ENCODE measurements at regions not wholly inside any gene's neighbourhood (a gene's known extent, or its start where the extent isn't known, plus 50 kb on each side); places are given as distances from the start of the nearest gene placed in this dataset.

- Histone ChIP-seq H3K18ac (ENCODE audit: extremely low read depth, low read length) (no peak overlapping the region), H2BK15ac (ENCODE audit: low read length) (no peak overlapping the region), H2BK5ac (ENCODE audit: low read depth, low read length) (no peak overlapping the region), H3K23ac (ENCODE audit: insufficient read length) (no peak overlapping the region), H3K9me3 (ENCODE audit: insufficient read depth in 2 of 2, low read depth in 1 of 2, low read length in 1 of 2) (0 out of 4 replicates have a peak, but pooled peaks cover 0 to 3% of the 10 kb centered on the region in 2 experiments), H3K4me3 (ENCODE audit: extremely low read depth in 1 of 4, insufficient read depth in 2 of 4, low read depth in 3 of 4, low read length in 4 of 4) (no peak overlapping the region), H3K79me1 (ENCODE audit: low read depth, low read length) (no peaks in the 10 kb centered on the region), H3K36me3 (ENCODE audit: control insufficient read depth in 2 of 4, insufficient read depth in 4 of 4, low read length in 3 of 4) (no peaks in the 10 kb centered on the region), H2BK120ac (replicated peaks; ENCODE audit: low read depth, low read length) (no peak overlapping the region), H4K91ac (replicated peaks; ENCODE audit: insufficient read length, low read length) (no peak overlapping the region), H3K4me1 (replicated peaks in 1 of 4; ENCODE audit: control insufficient read depth in 3 of 4, insufficient read depth in 4 of 4, low read length in 3 of 4) (no peaks in the 10 kb centered on the region), H3K27me3 (replicated peaks in 1 of 4; ENCODE audit: control insufficient read depth in 3 of 4, extremely low read depth in 1 of 4, insufficient read depth in 3 of 4, low read length in 3 of 4) (no peaks in the 10 kb centered on the region), H2AFZ (ENCODE audit: low read length) (no peak overlapping the region), H4K5ac (ENCODE audit: insufficient read length, low read depth, low read length) (no peak overlapping the region), H4K20me1 (replicated peaks in 1 of 2; ENCODE audit: control insufficient read depth in 1 of 2, insufficient read depth in 2 of 2, low read length in 2 of 2) (no peaks in the 10 kb centered on the region), H3K4me2 (ENCODE audit: insufficient read depth in 1 of 2, low read depth in 2 of 2, low read length in 2 of 2) (no peak overlapping the region), H3K27ac (ENCODE audit: low read depth, low read length) (no peak overlapping the region), H3K23me2 (ENCODE audit: low read depth, low read length) (no peaks in the 10 kb centered on the region; the same call in 1 of the 2 replicates), H3K9ac (replicated peaks in 1 of 4; ENCODE audit: extremely low read depth in 1 of 4, low read depth in 3 of 4, low read length in 3 of 4) (no peak overlapping the region), H3K4ac (replicated peaks; ENCODE audit: insufficient read length, low read depth, low read length) (no peak overlapping the region), H2AK5ac (ENCODE audit: low read depth, low read length) (no peak overlapping the region), H2BK20ac (ENCODE audit: low read length) (no peak overlapping the region), H3K79me2 (ENCODE audit: control insufficient read depth in 1 of 2, insufficient read depth in 2 of 2, low read length in 2 of 2) (no peaks in the 10 kb centered on the region), H3K14ac (ENCODE audit: insufficient read length) (no peak overlapping the region), H3K56ac (replicated peaks; ENCODE audit: insufficient read length, low read depth, low read length) (no peak overlapping the region), H2BK12ac (ENCODE audit: low read depth, low read length) (no peak overlapping the region), H4K8ac (ENCODE audit: extremely low read depth, insufficient read depth, low read length) (no peak overlapping the region)
- DNase-seq (ENCODE audit: low read depth in 1 of 2, low spot score in 2 of 2) (no peak), FAIRE-seq (no peak)
- ChIA-PET POLR2A (ENCODE audit: partially characterized antibody) (no interaction called here), CTCF (ENCODE audit: partially characterized antibody) (no interaction called here)
- 94% methylated on average over 1 of the region's 1 CpG; no CpG with 5 or more reads in 1 of the 2 experiments for WGBS, 2 experiments (ENCODE audit: extremely low coverage in 1 of 2, insufficient coverage in 1 of 2, insufficient read length in 1 of 2, insufficient replicate concordance in 2 of 2, low coverage in 1 of 2, low lambda C conversion rate in 2 of 2, missing lambda C conversion rate in 1 of 2)
- TF ChIP-seq BCL11A (IDR thresholded peaks at IDR 0.05; ENCODE audit: low read depth in 2 of 2, low read length in 2 of 2) (no peak), SP1 (IDR thresholded peaks at IDR 0.05; ENCODE audit: low read depth, low read length) (no peak), KDM5A (IDR thresholded peaks at IDR 0.05; ENCODE audit: low read length) (no peak), TAF7 (optimal IDR thresholded peaks at IDR 0.05; ENCODE audit: borderline replicate concordance, low read depth, low read length) (no peak), GABPA (IDR thresholded peaks at IDR 0.05; ENCODE audit: borderline replicate concordance, insufficient read depth, low read length) (no peak), CBX8 (IDR thresholded peaks at IDR 0.05; ENCODE audit: borderline replicate concordance, low read depth, low read length) (no peak), MAX (IDR thresholded peaks at IDR 0.05) (no peak), ATF2 (IDR thresholded peaks at IDR 0.05; ENCODE audit: low read length) (no peak), ASH2L (IDR thresholded peaks at IDR 0.05; ENCODE audit: low read length) (no peak), EGR1 (IDR thresholded peaks at IDR 0.05; ENCODE audit: borderline replicate concordance, low read depth, low read length) (no peak), NANOG (IDR thresholded peaks at IDR 0.05; ENCODE audit: insufficient read depth, low read depth, low read length, poor library complexity, severe bottlenecking) (no peak)
These were observed 555.6 kb downstream of the CCDC85A start for GRCh38 chr2:56739413-56739812.

Data from H1 (cell line).